Breast epithelium (tissue), 3 donors: ENCODE measurements at regions not wholly inside any gene's neighbourhood (a gene's known extent, or its start where the extent isn't known, plus 50 kb on each side); places are given as distances from the start of the nearest gene placed in this dataset.

ENCODE experiments used
- POLR2AphosphoS5 ChIP-seq, 3 donors: sonication (generic); formaldehyde crosslinking; IDR thresholded peaks; one replicate each; pipeline ENCODE4 v1.6.1; 2017; ENCODE audit warnings: antibody characterized with exemption in 3 of 3
- TF ChIP-seq, protein P1 (sequence below), 3 donors: fragments of 450-650 bp; IDR thresholded peaks; one replicate each; pipeline ENCODE4 v1.5.1; 2016 to 2017; ENCODE audit warnings: antibody characterized with exemption in 3 of 3, mild to moderate bottlenecking in 3 of 3, moderate library complexity in 3 of 3

DNA sequence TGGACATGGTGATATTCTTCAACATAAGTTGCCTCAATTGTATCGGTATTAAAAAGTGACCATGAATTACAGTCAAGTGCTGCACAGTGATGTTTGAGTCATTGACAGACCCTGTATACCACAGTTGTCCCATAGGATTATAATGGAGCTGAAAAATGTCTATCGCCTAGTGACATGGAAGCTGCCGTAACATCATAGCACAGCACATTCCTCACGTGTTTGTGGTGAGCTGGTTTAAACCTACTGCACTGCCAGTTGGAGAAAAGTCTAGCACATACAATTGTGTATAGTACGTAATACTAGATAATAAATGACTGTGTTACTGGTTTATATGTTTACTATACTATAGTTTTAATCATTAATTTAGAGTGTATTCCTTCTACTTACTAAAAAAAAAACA is 150.2 kb downstream of the CDH26 start:
- TF ChIP-seq, protein P1, sequence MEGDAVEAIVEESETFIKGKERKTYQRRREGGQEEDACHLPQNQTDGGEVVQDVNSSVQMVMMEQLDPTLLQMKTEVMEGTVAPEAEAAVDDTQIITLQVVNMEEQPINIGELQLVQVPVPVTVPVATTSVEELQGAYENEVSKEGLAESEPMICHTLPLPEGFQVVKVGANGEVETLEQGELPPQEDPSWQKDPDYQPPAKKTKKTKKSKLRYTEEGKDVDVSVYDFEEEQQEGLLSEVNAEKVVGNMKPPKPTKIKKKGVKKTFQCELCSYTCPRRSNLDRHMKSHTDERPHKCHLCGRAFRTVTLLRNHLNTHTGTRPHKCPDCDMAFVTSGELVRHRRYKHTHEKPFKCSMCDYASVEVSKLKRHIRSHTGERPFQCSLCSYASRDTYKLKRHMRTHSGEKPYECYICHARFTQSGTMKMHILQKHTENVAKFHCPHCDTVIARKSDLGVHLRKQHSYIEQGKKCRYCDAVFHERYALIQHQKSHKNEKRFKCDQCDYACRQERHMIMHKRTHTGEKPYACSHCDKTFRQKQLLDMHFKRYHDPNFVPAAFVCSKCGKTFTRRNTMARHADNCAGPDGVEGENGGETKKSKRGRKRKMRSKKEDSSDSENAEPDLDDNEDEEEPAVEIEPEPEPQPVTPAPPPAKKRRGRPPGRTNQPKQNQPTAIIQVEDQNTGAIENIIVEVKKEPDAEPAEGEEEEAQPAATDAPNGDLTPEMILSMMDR (IDR thresholded peaks at IDR 0.05), result no peak
- TF ChIP-seq POLR2AphosphoS5 (IDR thresholded peaks at IDR 0.05), result no peak
